ENCODE measurements at regions not wholly inside any gene's neighbourhood (a gene's known extent, or its start where the extent isn't known, plus 50 kb on each side); places are given as distances from the start of the nearest gene placed in this dataset.

DNA sequence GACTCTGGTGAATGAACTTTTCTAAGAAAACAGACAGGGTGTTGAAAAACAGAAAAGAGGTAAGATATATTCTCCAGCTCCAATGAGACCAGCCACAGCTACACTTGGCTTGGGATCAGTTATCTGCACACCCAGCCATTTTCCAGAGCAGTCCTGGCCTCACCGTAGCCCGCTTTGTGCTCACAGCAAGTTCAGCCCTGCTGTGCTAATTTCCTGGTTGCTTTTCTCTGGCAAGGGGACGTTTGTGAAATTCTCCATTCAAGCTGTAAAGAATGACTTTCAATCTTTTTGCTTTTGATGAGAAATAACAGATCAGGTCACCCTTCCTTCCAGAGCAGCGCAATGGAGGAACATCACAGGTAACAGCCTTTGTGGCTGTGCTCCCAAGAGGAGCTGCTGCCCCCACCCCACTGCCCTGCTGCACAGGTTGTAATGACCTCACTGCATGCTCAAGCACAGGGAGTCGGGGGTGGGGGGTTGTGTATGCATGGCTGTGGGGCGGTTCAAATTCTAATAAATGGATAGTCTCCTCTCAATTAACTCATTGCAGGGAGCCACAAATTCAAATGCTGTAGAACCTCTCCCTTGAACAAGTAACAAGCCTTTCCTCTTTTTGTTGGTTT, 516.6 kb upstream of the NBEA start:
- DNase-seq = no peak

DNA sequence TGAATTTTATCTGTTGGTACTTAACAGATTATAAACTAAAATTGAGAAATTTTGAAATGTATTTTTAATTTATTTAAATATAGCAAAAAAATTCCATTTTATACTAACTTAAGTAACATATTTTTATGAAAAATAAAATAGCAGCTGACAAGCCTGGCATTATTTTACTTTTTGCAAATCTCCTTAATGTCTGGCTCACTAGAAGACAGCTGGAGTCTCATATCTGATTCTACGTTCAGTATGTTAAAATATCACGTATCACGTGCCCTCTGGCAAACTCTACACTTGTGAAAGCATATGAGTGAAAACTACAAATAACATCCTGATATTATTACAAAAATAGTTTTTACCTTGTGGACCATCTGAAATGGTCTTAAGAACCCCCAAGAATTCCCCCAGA, 513.2 kb upstream of the NBEA start:
- no peak for DNase-seq

DNA sequence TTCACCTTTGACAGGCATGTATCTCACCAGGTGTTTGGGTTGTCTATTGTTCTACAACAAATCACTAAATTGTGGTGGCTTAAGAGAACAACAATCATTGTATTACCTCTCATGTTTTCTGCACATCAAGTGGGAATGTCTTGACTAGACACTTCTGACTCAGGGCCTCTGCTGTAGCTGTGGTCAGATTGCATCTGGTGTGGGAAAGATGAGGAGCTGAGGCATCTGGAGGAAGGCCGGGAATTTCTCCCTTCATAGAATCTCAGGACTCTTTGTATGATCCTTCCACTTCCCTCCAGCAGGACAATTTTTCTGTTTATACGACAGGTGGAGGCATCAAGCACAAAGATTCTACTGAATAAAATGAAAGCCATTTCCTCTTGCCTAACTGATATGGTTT, 511.8 kb upstream of the NBEA start:
- DNase-seq = no peak

DNA sequence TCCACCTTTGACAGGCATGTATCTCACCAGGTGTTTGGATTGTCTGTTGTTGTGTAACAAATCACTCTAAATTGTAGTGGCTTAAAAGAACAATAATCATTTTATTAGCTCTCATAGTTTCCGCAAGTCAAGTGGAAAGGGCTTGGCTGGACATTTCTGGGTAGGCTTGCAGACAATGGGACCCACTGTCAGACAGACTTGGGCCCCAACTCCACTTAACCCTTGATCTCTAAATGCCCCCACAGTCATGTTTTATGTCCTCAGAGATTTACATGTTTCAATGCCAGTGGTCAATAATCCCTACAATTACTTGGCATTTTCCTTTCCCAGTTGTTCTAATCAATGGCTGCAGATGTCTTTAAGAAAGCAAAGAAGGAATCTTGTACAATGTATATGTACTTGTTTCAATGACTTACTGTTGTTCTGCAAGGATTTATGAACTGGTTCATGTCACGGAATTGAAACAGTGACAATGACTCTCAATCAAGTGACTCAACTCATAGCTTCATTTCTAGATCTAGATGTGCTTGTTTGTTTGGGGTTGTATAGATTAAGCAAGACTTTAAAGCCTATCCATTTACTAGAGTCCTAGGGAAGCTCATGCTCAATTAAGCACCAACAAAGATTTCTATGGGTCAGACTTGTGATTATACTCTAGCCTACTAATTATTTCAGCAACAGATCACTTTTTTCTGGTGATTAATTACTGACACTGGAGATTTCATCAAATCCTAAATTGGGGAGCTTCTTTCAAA, 510.1 kb upstream of the NBEA start:
- DNase-seq = no peak

DNA sequence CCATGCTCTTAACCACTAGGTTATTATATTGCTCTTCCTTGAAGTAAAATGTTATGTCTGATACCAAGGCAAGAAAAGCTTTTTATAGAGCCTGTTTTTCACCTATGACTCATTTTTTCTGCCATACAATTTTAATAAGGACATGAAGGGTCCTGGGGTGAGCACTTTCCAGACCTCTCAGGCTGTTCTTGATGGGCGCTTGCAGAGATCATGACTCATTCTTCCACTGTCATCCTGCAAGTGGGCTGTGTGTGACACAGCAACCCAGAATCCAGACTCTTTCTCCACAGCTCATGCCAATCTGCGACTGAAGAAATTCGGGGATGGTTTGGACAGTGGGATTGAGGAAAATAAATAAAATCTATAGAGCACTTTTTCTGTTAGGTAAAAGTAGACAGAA, 506.7 kb upstream of the NBEA start:
- DNase-seq = no peak

DNA sequence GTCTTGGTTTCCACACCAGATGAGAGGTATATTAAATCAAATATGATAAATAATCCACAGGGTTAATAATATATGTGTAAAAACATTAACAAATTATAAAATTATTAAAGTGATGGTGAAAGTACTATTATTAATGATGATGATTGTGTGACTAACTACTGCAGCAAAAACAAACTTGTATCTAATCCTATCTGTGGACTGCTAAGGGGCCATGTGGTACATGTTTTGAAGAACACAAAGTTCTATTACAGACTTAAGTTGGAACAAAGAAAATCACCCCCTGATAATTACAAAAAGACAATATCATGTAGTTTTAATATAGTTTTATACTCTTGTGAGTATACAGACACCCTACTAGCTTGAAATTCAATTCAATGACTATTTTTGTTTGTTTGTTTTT, 504.2 kb upstream of the NBEA start:
- DNase-seq = no peak

DNA sequence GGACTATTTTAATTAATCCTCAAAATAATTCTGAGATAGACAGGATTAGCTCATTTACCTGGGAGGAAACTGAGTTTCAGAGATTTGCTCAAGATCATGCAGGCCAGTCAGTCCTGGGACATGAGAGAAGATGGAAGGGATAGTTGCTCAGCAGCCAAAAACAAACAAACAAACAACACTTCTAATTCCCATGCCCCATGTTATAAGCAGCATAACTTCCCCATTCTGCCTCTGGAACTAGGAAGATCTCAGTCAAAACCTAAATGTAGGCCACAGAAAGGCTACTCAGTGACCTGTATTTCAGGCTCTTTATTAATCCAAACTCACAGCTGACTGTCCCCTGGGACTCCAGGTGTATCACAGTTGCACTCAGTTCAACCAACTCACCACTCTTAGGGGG, 489.2 kb upstream of the NBEA start:
- no peak for DNase-seq

- no peak for DNase-seq
Measured at GRCh38 chr13:34458756-34459715, 483.0 kb upstream of the NBEA start.

DNA sequence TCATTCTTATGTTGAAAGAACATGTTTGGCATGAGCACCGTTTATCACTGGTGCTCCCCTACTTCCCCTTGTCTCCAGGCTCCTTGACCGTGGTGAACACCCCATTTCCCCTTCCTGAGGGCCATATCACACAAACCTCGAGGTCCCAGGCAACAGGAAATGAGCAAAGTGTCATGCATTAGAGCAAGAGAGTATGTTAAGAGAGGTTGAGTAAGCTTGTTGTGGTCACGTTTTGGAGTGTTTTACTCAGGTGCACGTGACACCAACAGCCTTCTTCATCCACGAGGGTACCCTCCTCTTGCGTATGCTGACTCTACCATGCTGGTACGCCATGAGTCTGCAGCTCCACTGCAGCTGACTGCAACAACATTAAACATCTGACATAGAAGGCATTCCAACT, 482.2 kb upstream of the NBEA start:
- DNase-seq = no peak

GRCh38 chr13:34462843-34463242, 479.2 kb upstream of the NBEA start:
- no peak for DNase-seq

- no peak for DNase-seq
Measured at GRCh38 chr13:34464011-34464410, 478.1 kb upstream of the NBEA start.

DNA sequence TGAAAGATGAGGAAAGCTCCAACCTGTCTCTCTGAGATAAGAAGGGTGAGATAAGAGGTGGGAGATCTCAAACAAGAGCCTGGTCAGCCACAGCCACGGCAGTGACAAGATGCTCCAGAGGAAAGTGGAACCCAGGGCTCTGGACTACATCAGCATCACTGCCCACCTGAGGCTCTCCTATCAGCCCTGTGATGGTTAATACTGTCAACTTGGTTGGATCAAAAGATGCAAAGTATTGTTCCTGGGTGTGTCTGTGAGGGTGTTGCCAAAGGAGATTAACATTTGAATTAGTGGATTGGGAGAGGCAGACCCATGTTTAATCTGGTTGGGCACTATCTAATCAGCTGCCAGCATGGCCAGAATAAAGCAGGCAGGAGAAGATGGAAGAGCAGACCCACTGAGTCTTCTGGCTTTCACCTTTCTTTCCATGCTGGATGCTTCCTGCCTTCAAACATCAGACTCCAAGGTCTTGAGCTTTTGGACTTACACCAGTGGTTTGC, 476.6 kb upstream of the NBEA start:
- DNase-seq = no peak

DNA sequence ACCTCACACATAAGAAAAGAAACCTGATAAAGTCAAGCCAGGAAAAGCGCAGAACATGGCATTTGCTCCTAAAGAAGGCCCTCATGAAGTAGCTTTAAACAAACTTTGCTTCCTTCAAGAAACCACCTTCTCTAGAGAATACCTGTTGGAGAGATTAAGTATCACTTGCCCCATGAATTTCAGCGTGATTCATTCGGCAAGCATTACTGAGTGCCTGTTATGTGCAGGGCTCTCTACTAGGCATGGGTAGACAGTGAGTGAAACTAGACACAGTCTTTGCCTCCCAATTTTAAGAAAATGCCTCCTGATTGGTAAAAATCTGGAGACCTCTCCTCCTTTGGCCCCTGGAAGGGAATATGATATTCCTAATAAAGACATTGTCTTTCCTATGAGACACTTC, 475.8 kb upstream of the NBEA start:
- no peak for DNase-seq

DNA sequence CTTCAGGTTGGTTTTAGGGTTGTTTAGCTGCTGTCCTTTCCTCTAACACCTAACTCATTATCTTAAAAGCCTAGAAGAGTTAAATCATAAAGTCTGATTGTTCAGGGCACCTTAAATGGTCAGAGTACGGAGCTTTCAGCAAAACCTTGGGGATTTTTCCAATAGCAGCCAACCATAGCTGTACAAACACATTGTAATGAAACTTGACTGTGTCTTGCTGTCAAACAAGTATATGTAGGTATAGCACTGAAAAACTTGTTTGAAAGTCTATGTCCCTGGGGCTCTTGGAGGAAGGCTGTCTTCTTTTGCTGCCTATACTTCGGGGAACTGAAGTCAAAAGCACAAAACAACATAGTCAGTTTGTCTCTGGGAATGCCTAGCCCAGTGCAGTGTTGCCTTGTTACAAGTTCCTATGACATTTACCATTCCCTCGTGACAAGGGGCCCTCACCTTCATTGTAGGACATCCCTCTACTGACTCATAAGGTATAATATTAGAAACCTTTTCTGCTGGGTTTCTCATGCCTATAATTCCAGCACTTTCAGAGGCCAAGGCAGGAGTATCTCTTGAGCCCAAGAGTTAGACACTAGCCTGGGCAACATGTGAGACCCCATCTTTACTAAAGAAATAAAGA, 474.5 kb upstream of the NBEA start:
- DNase-seq = no peak

DNA sequence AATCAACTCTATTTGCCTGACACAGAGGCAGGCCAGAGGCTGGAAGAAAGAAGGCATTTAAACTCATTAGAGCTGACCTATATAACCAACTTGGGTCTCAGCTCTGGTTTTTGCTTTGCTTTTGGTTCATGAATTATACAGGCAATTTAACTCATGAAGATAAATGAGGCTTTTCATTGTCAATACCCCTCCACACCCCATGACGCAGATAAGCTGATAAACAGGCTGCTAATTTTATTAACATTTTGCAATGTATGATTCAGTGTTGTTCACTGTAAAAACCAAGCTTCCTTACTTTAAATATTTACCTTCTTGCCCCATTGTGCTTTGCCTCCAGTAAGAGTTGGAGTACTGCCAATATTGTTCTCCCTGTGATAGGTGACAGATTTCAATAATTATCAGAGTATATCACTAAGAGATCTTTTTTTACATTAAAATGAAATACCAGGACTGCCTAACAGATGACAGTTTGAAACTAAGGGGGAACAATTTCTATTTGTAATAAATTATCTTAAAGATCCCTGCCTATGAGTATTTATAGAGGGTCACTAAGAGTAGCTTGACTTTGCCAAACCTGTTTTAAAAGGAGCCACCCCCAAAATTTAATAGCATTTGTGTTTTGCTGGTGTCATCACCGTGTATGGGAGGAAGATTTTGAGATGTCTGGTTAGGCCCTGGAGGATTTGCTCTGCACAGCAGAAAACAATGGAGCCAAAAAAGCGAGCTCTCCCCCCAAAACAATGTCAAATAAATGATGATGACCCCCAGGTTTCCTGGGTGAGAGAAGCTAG, 472.7 kb upstream of the NBEA start:
- DNase-seq = no peak

- DNase-seq = no peak
Measured at GRCh38 chr13:34474187-34474868, 467.7 kb upstream of the NBEA start.

- no peak for DNase-seq
Measured at GRCh38 chr13:34478376-34478775, 463.7 kb upstream of the NBEA start.

- DNase-seq = no peak
Measured at GRCh38 chr13:34502011-34502410, 440.1 kb upstream of the NBEA start.

- DNase-seq = no peak
Measured at GRCh38 chr13:34502621-34503020, 439.4 kb upstream of the NBEA start.

DNA sequence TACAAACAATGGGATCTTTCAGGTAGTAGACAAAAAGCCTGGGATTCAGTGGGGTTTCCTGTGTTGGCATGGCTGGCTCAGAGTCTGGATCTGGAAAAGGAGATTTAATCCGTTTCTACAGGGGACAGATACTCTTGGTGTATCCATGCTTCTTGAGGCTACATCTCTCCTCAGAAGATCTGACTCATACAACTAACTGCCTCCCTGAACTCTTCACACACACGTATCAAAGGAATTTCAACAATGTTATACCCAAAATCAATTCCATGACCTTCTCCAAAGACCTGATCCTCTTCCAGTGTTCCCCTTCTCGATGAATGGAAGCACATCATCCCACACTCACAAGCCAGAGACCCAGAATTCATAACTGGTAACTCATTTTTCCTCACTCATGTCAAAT, 435.3 kb upstream of the NBEA start:
- no peak for DNase-seq

- DNase-seq = no peak
Measured at GRCh38 chr13:34507630-34508029, 434.4 kb upstream of the NBEA start.

DNA sequence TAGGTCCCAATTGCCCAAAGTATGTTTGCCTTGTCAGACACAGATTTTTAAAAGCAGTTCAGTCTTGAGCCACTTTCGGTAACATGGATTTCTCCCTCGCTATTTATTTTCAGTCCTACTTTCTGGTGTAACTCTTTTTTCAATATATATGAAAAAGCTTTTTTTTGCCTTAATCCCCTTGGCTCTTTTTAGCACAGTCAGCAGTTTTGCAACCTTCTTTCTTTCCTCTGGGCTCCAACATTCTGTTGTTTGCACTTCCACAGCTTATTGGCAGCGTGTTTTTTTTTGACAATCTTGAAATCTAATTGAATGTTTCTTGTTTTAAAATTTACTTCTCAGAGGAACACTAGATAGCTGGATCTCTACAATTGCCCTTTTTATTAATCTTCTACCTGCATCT, 429.3 kb upstream of the NBEA start:
- DNase-seq = no peak
